Transverse colon (tissue), 3 donors: ENCODE measurements at regions not wholly inside any gene's neighbourhood (a gene's known extent, or its start where the extent isn't known, plus 50 kb on each side); places are given as distances from the start of the nearest gene placed in this dataset.

ENCODE experiments used
- EP300 ChIP-seq: sonication (generic); formaldehyde crosslinking; IDR thresholded peaks from one replicate; pipeline ENCODE4 v1.6.1; 2017; ENCODE audit warnings: antibody characterized with exemption, low read depth
- TF ChIP-seq, protein P1 (sequence below), 5 experiments: fragments of 200-600 bp in 3 of 5; fragments of 450-650 bp in 2 of 5; sonication (generic) in 3 of 5; IDR thresholded peaks; 1 replicate in 2 of 5; 2 replicates in 3 of 5; pipeline ENCODE4 v1.5.1; 2016 to 2017; ENCODE audit warnings: antibody characterized with exemption in 5 of 5, inconsistent platforms in 3 of 5, mild to moderate bottlenecking in 2 of 5, moderate library complexity in 1 of 5

DNA sequence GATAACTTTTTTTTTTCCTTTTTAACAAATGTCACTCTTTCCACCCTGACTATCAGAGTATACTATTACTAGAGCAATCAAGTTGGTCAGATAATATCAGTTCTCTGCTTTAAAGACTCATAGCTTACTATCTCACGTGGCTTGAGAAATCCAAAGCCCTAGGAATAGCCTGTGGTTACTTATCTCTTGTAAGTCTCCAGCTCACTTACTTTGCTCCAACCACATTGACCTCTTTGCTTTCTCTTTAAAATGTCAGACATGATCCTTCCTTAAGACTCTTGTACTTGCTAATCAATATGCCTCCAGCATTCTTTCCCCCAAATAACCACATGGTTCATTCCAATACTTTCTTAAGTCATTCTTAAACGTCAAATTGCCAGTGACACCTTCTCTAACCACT, 1292.2 kb downstream of the REEP3 start:
- TF ChIP-seq EP300, result no peak
- TF ChIP-seq, protein P1, sequence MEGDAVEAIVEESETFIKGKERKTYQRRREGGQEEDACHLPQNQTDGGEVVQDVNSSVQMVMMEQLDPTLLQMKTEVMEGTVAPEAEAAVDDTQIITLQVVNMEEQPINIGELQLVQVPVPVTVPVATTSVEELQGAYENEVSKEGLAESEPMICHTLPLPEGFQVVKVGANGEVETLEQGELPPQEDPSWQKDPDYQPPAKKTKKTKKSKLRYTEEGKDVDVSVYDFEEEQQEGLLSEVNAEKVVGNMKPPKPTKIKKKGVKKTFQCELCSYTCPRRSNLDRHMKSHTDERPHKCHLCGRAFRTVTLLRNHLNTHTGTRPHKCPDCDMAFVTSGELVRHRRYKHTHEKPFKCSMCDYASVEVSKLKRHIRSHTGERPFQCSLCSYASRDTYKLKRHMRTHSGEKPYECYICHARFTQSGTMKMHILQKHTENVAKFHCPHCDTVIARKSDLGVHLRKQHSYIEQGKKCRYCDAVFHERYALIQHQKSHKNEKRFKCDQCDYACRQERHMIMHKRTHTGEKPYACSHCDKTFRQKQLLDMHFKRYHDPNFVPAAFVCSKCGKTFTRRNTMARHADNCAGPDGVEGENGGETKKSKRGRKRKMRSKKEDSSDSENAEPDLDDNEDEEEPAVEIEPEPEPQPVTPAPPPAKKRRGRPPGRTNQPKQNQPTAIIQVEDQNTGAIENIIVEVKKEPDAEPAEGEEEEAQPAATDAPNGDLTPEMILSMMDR (IDR thresholded peaks at IDR 0.05), result no peak
